GM18517 (cell line): ENCODE measurements at regions not wholly inside any gene's neighbourhood (a gene's known extent, or its start where the extent isn't known, plus 50 kb on each side); places are given as distances from the start of the nearest gene placed in this dataset.
"Not testable (repeated sequence)": the region's sequence is repeated elsewhere in the genome, so short reads cannot be mapped to it uniquely, and the experiment has no call there.

Experiments used
- ATAC-seq: cut with Tn5 transposase; IDR thresholded peaks from one replicate; pipeline ENCODE4 v1.9.1; 2021; ENCODE audit warnings: mild to moderate bottlenecking, moderate library complexity; ENCODE audit not compliant: unreplicated experiment

GRCh38 chr20:22690616-22691179, 106.3 kb upstream of the FOXA2 start:
- ATAC-seq, result no peak

DNA sequence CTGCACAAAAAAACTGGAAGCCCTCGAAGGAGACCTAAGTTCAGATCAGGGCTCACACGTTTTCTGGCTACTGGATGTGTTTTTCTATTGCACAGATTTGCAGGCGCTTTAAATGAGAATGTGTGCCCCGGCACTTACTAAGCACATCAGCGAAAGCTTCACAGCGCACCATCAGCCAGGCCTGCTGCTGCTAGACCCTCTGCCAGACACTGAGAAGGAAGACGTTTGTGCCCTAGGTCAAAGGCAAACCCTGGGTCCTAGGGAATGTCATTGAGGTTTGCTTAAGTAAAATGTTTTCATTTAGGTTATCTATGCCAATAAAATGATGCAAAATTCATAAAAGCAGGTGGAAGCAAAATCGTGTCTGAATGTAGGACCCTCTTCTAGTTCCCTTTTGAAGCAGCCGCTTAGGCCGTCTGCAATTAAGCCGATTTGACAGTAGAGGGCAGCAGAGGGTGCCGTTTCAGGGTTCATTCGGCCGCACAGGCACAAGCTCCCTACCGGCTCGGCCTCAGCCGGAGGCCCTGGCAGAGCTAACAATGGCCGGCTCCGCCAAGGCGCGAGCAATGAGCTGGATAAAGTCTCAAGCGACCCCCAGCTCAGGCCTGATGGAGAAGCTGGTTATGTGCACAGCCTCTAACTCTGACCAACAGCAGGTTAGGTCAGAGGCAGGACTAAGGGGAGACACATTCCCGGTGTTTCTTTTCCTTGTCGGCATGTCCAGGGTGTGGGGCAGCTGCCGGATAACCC, 107.2 kb upstream of the FOXA2 start:
- ATAC-seq, result no peak

GRCh38 chr20:22692119-22692475, 107.7 kb upstream of the FOXA2 start:
- ATAC-seq, result no peak

DNA sequence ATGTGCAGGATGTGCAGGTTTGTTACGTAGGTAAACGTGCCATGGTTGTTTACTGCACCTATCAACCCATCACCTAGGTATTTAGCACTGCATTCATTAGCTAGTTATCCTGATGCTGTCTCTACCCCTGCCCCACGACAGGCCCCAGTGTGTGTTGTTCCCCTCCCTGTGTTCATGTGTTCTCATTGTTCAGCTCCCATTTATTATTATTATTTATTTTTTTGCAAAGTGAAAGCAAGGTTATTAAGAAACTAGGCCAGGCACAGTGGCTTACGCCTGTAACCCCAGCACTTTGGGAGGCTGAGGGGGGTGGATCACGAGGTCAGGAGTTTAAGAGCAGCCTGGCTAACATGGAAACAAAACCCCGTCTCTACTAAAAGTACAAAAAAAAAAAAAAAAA, 108.2 kb upstream of the FOXA2 start:
- not testable (repeated sequence) for ATAC-seq

GRCh38 chr20:22696759-22697158, 112.4 kb upstream of the FOXA2 start:
- ATAC-seq, result no peak

DNA sequence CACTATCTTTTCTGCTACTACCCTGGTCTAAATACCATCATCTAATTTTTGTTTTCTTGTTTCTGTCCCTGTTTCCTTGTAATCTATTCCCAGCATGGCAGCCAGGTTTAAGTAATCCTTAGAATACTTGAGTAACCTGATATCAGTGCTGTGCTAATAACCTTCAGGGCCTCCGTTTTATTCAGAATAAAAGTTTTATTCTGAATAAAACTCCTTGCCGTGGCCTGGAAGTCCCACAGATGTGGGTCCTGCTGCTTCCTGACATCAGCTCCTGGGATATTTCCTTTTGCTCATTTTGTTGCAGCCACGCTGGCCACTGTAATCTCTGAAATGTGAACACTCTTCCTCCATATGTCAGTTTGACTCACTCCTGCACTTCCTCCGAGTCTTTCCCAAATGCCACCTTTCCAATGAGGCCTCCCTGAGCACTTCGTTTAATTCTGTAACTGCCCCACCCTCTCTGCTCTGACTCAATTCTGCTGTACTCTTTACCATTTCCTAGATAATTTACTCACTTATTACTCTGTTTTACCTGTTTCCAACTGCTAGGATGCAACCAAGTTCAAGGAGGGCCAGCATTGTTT, 114.0 kb upstream of the FOXA2 start:
- ATAC-seq, result no peak

GRCh38 chr20:22699396-22699795, 115.0 kb upstream of the FOXA2 start:
- no peak for ATAC-seq

DNA sequence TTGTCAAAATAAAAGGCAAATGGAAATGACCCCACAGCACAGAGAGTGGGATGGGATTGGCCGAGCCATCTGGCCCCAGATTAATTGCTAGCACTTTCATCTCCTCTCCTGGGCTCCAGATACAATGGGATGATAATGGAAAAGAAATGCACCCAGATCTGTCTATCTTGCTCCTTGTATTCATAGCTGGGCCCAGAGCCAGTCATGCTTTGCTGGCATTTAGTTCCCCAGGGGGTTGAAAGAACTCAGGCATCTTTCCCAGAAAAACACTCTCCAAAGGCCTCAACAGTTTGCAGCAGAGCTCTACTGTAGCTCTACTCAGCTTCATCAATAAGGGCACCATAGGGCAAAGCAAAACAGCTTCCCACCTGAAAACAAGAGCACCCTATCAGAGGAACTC, 116.0 kb upstream of the FOXA2 start:
- ATAC-seq, result no peak

- no peak for ATAC-seq
These were observed 117.4 kb upstream of the FOXA2 start for GRCh38 chr20:22701679-22702308.

GRCh38 chr20:22703843-22704242, 119.5 kb upstream of the FOXA2 start:
- no peak for ATAC-seq

DNA sequence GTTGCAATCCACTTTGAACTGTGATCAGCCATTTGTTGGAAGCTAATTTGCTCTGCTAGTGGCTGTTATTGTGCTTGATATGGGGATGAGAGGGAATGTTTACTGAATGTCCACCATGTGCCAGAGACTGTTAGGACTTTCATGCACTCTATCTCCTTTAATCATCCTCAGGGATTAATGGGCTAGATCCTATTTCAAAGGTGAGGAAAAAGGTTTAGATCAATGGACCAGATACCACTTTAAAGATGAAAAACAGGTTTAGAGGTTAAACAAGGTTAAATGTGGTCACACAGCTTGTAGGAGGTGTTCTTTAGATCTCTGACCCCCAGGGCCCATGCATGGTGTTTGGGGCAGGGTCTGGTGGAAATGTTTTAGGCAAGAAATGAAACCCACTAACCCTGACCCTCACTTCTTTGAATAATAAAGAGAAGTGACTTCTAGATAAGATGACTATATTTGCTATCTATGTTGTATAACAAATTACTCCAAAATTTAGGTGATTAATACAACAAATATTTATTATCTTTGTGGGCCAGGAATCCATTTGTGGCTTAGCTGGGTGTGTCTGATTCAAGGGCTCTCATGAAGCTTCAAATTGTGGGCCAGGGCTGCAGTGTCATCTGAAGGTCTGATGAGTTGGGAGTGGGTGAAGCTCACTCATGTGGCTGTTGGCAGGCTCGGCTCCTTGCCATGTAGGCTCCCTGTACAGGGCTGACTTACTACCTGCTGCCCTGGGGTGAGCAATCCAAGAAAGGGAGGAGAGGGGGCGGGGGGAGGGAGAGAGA, 127.8 kb upstream of the FOXA2 start:
- ATAC-seq, result no peak

GRCh38 chr20:22716821-22717351, 132.5 kb upstream of the FOXA2 start:
- no peak for ATAC-seq

GRCh38 chr20:22717466-22717865, 133.1 kb upstream of the FOXA2 start:
- ATAC-seq, result no peak

- ATAC-seq, result no peak
These were observed 134.8 kb upstream of the FOXA2 start for GRCh38 chr20:22719167-22719591.

DNA sequence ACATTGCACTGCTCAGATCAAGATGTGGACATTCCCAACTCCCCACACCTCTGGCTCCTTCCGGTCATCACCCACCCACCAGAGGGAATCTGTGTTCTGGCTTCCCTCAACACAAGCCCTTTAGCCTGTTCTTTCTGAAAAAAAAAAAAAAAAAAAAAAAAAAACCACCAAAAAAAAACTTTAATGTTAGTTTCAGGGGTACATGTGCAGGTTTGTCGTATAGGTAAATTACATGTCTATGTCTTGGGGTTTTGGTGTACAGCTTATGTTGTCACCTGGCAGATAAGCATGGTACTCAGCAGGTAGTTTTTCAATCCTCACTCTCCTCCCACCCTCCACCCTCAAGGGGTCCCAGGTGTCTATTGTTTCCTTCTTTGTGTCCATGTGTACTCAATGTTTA, 135.8 kb upstream of the FOXA2 start:
- ATAC-seq, result no peak

DNA sequence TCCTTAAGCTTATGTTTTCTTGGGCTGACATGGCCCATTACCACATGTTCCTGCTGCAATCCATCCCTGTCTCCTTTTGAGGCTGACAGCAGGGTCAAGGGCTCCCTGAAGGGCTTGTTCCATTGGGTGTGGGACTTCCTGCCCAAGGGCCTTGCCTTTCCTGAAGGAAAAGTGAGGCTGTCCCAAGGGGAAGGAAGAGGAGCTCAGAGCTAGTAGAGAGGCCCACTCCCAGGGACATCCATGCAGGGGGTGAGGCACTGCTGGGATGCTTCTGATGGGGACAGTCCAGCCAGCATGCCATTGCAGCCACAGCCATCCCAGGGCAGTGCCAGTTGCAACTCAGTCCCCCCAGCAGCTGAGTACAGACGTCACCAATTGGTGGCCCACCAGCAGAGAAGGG, 138.4 kb upstream of the FOXA2 start:
- ATAC-seq, result no peak

GRCh38 chr20:22723659-22724058, 139.3 kb upstream of the FOXA2 start:
- ATAC-seq, result no peak

- no peak for ATAC-seq
These were observed 143.9 kb upstream of the FOXA2 start for GRCh38 chr20:22728146-22728745.

DNA sequence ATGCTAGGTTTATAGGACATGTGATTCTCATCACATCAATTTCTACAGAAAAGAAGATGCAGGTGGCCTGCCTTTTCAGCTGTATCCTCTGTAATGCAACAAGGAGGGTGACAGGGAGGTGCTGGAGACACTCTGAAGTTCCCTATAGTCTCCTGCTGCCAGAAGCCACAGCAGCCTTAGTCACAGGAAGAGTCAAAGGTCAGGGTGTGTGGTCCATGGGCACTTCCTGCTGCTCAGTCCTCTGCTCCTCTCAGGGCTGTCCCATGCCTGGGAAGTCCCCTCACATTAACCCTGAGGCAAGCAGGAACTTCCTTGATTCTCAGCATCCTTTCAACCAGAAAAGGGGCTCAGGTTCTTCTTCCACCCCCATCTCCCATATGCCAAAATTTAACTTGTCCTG, 144.8 kb upstream of the FOXA2 start:
- no peak for ATAC-seq

DNA sequence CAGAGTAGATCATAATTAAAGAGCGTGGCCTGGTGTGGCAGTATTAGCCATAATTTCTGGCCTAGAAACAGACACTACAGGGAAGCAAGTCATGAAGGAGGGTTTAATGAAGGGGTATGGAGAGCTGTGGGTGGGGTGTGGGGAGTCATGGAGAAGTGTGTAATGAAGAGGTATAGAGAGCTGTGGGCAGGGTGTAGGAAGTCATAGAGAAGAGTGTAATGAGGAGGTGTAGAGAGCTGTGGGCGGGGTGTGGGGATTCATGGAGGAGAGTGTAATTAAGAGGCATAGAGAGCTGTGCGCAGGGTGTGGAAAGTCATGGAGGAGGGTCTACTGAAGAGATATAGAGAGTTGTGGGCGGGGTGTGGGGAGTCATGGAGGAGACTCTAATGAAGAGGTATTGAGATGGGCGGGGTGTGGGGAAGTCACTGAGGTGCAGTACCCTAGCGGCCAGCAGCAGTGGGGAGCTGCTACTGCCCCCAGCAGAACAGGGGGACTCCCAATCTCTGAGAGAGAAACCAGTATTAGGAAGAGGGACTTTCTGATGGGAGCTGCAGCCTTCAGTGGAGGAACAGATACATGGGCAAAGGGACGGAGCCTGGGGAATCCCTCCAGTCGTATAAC, 145.4 kb upstream of the FOXA2 start:
- no peak for ATAC-seq
